LHCN-M2 (cell line): ENCODE measurements at regions not wholly inside any gene's neighbourhood (a gene's known extent, or its start where the extent isn't known, plus 50 kb on each side); places are given as distances from the start of the nearest gene placed in this dataset.
"Not testable (repeated sequence)": the region's sequence is repeated elsewhere in the genome, so short reads cannot be mapped to it uniquely, and the experiment has no call there.

Source experiments
- DNase-seq: peaks from one replicate; pipeline ENCODE4 v3.0.0-alpha.2; 2012; ENCODE audit warnings: low read depth

DNA sequence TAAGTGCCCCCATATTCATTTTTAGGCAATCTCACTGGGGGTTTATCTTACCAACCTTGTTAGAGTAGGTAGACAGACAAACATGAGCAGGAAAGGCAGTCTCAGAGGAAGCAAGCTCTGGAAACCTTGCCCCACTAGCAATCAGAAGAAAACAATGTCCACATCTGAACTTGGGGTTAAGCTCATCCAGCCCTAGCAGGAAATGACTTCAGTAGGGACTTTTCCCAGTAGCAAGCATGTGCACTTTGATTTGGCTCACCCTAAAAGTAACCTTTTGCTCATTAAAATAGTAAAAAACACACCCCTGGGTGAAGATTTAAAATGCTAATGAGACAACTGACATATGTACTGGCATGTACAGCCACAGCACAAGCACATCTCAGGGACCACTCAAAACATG, 175.5 kb downstream of the AKAIN1 start:
- no peak for DNase-seq

DNA sequence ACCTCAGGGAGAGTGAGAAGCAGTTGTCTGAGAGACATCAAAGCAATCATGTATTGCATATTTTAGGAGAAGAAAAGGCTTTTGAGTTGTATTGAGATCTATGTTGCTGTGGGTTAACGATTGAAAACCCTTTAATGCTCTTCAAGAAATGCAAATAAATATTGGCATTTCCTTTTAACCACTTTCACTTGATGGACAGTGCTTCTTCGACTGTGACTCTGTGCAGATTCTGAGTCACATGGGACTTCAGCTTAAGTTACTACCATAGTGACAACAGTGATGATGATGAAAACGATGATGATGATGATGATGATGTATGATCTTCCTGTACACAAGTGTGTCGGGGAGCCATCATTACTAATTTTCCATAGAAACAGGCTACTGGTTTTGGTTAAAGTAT, 181.8 kb downstream of the AKAIN1 start:
- no peak for DNase-seq

DNA sequence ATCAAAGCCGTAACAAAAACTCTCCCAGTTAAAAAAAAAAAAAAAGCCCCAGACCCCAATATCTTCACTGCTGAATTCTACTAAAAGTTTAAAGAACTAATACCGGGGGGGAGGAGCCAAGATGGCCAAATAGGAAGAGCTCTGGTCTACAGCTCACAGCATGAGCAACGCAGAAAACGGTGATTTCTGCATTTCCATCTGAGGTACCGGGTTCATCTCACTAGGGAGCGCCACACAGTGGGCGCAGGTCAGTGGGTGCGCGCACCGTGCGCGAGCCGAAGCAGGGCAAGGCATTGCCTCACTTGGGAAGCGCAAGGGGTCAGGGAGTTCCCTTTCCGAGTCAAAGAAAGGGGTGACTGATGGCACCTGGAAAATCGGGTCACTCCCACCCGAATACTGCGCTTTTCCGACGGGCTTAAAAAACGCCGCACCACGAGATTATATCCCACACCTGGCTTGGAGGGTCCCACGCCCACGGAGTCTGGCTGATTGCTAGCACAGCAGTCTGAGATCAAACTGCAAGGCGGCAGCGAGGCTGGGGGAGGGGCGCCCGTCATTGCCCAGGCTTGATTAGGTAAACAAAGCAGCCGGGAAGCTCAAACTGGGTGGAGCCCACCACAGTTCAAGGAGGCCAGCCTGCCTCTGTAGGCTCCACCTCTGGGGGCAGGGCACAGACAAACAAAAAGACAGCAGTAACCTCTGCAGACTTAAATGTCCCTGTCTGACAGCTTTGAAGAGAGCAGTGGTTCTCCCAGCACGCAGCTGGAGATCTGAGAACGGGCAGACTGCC, 192.8 kb downstream of the AKAIN1 start:
- not testable (repeated sequence) for DNase-seq

- DNase-seq = no peak
Measured at GRCh38 chr18:4994710-4995109, 202.3 kb downstream of the AKAIN1 start.

DNA sequence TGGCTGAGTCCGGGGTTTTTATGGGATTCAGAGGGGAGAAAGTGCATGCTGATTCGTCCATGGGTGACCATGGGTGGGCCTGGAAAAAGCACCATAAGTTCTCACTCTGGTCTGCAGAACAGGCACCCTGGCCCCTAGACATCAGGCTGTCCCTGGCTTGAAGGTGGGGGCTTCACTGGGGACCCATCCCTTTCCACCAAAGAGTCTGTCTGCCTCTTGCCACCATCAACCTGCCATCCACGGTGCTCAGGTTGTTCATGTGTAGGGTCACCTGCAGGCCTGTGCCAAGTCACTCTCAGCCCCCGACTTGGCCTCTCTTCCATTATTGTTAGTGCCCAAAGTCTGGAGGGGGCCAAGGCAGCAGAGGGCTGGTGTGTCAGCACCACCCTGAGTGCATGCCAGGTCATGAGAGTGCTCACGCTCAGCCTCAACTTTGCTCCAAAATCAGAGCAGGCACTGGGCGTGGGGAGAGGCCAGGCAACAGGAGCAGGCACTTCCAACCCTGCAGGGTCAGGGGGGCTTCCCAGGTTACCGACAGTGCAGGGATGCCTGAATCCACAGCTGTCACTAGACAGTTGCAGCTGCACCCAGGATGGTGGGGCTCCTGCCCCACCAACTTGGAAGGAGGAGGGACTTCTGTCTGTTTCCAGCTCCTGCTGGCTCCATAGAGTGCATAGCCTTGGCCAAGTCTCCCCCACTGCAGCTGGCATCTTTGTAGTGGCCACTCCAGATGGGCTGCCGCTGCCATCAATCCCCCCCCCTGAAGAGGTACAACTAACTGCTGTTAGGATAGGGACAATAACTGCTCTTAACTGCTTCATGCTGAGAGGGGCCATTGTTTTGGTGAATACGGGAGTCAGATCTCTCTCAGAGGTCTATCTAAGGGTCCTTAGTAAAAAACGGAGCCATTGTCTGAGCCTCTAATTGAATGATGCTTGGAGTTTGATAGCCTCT, 209.3 kb downstream of the AKAIN1 start:
- DNase-seq = no peak

DNA sequence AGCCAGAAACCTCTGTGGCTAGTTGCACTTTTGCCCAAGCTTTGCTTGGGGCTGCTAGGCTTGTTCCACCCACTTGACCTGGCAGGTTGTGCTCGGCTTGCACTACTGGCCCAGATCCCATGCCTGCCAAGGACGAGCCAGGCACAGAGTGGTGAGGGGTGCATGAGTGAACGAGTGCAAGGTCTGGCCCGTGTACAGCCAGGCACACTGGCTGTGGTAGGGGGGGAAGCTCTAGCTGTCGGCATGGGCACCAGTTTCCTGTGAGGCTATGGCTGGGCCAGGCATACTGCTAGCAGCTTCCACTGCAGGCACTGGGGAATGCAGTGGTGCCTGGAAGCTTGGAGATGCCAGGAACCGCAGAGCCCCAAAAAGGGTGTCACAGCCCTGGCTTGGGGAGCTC, 210.4 kb downstream of the AKAIN1 start:
- DNase-seq = no peak

- DNase-seq = no peak
Measured at GRCh38 chr18:4986066-4986465, 211.0 kb downstream of the AKAIN1 start.

DNA sequence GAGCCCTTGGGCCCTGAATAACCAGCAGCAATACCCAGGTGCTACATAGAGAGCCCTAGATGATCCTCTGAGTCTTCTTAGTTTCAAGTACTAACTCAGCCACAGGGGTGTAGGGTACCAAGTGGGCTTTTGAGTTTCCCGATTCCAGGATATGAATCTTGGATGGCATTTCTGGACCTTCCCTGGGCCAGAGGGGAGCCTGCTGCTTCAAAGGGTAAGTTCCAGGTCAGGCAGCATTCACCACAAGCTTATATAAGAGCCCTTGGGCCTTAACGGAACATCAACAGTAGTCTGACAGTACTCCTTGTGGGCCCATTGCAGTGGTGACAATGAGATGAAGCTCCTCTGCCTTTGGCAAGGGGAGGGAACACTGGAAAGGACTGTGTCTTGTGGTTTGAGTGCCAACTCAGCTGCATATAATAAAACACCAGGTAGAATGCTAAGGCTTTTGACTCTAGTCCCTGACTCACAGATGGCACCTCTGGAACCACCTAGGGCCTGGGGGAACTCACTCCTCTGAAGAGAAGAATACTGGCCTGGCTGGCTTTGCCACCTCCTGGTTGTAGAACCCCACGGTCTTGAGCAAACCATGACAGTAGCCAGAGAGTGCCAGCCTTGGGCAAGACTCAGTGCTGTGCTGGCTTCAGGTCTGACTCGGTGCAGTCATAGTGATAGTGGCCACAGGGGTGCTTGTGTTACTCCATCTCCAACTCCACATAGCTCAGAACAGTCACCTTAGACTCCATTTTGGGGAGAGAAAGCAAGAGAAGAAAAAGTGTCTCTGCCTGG, 235.7 kb downstream of the AKAIN1 start:
- no peak for DNase-seq

- no peak for DNase-seq
Measured at GRCh38 chr18:4960578-4960977, 236.5 kb downstream of the AKAIN1 start.

- DNase-seq = no peak
Measured at GRCh38 chr18:4931209-4931608, 265.8 kb downstream of the AKAIN1 start.

DNA sequence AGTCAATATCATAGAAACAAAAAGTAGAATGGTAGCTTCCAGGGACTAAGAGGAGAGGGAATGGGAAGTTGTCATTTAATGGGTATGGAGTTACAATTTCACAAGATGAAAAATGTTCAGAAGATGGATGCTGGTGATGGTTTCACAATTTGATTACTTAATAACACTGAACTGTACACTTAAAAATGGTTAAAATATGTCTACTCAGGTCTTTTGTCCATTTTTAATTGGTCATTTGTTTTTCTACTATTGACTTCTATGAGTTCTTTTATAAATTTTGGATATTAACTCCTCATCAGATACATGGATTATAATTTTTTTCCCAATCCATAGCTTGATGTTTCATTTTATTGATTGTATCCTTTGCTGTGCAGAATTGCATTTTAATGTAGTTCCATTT, 275.5 kb downstream of the AKAIN1 start:
- no peak for DNase-seq

- DNase-seq = not testable (repeated sequence)
Measured at GRCh38 chr18:4917509-4917908, 279.5 kb downstream of the AKAIN1 start.

DNA sequence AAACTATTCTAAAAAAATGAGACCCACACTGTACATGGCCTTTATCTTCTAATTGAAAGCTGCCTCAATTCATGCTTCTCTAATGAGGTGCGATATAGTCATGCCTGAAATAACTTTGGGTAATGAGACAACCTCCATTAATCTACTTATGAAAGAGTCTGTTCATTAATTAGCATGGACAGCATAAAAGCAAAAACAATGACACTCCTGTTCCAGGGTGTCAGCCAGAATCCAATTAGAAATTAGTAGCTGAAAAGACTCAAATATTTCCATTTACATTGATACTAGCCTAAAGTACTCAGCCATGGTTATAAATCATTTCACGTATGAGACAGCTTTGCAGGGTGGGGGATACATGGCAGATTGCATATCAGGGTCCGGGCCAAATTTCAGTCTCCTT, 288.7 kb downstream of the AKAIN1 start:
- DNase-seq = no peak

GRCh38 chr18:4906856-4907255, 290.2 kb downstream of the AKAIN1 start:
- DNase-seq = no peak

- DNase-seq = no peak
Measured at GRCh38 chr18:4888251-4889040, 308.6 kb downstream of the AKAIN1 start.

- no peak for DNase-seq
Measured at GRCh38 chr18:4878480-4878879, 318.6 kb downstream of the AKAIN1 start.

- DNase-seq = no peak
Measured at GRCh38 chr18:4871197-4871596, 325.9 kb downstream of the AKAIN1 start.

DNA sequence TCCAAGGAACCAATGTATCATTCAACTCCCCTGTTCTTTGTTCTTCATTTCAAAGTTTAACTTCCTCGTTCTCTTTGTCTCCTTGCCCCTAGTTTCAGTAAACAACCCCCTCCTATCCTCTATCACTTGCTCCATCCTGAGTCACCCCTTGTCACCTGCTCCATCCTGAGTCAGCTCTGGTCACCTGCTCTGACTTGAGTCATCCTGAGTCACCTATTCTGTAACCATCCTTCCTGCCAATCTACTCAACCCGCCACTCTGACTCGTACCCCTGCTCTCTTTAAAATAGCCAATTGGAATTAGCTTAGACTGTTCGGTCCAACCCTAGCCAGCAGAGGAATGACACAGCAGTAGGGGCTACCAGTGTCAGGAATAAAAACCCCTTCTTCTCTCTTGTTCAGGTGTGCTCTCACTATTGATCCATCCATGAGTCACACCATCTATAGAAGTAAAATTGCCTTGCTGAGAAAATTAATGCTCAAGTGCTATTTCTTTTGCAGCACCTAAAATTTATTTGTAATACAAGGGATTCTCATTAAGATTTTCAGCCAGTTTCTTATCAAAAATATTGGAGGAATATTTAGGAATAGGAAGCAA, 326.8 kb downstream of the AKAIN1 start:
- DNase-seq = no peak

DNA sequence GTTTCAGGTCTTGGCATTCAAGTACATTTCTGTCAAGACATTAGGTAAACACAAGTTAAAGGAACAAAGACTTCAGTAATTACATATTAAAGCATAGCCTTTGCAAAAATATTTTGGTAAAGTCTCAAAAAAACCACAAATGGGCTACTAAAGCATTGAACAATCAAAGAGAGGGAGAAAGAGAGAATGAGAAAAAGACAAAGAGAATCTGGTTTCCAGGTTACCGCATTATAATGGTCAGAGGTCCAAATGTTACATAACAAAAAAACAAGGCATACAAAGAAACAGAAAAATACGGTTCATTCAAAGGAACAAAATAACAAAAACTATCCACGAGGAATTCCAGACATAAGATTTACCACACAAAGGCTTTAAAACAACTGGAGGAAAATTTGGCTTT, 327.9 kb downstream of the AKAIN1 start:
- DNase-seq = no peak

DNA sequence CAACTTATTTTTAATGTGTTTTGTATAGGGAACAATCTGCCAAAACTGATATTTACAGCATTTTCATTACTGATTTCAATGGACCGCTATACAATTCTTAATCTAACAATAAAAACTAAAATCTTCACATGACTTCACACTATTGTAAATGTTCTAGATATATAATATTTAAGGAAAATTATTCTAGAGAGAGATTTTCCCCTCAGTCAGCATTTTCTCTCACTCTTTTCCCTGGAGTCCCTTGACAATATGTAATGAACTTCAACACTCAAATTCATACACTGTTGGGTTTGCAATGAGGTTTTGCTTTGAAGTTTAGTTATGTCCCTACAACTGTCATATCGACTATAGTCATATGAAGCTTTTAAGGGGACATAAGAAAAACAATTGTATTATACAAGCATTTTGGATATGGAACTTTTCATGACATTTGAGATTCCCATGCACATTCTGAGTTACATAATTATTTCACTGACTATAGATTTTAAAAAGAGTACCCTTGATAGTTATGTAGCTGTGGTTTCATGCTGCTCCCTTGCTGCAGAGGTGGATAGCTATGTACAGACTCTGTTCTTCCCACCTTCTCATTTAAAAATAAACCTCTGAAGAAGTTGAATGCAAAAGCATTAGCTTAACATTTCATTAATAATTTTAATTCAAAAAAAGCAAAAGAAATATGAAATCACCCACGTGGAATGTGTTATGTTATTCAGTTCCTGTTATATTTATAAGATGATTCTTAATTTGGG, 338.5 kb downstream of the AKAIN1 start:
- no peak for DNase-seq
